ENCODE measurements at regions not wholly inside any gene's neighbourhood (a gene's known extent, or its start where the extent isn't known, plus 50 kb on each side); places are given as distances from the start of the nearest gene placed in this dataset.

- TF ChIP-seq YY1 (IDR thresholded peaks at IDR 0.05; ENCODE audit: low read depth, low read length) (no peak), TBL1XR1 (IDR thresholded peaks at IDR 0.05; ENCODE audit: low read depth, low read length) (no peak), EP300 (IDR thresholded peaks at IDR 0.05; ENCODE audit: borderline replicate concordance in 1 of 2, control insufficient read depth in 1 of 2, low read depth in 2 of 2, low read length in 2 of 2) (no peak), ZBTB40 (IDR thresholded peaks at IDR 0.05; ENCODE audit: borderline replicate concordance) (no peak), CTCF (IDR thresholded peaks at IDR 0.05 in 2 of 3, conservative IDR thresholded peaks at IDR 0.05 in 1 of 3; ENCODE audit: control insufficient read depth in 2 of 3, extremely low read depth in 1 of 3, insufficient read depth in 1 of 3, low read depth in 3 of 3, low read length in 3 of 3) (no peak), SUZ12 (IDR thresholded peaks at IDR 0.05; ENCODE audit: unreplicated experiment) (no peak), POLR2AphosphoS5 (IDR thresholded peaks at IDR 0.05; ENCODE audit: low read length) (no peak), HDAC6 (IDR thresholded peaks at IDR 0.05; ENCODE audit: unreplicated experiment) (no peak), JUNB (IDR thresholded peaks at IDR 0.05) (no peak), ATF3 (IDR thresholded peaks at IDR 0.05; ENCODE audit: borderline replicate concordance, extremely low read depth, low read depth, low read length) (no peak), EZH2 (IDR thresholded peaks at IDR 0.05; ENCODE audit: borderline replicate concordance, control insufficient read depth, low read depth, low read length) (no peak), SRF (IDR thresholded peaks at IDR 0.05; ENCODE audit: low read depth in 2 of 2, low read length in 2 of 2) (no peak)
These were observed 342.3 kb upstream of the CFAP20DC start for GRCh38 chr3:59392116-59392515.
